GM23248 (cell line): ENCODE measurements at regions not wholly inside any gene's neighbourhood (a gene's known extent, or its start where the extent isn't known, plus 50 kb on each side); places are given as distances from the start of the nearest gene placed in this dataset.
"Not testable (repeated sequence)": the region's sequence is repeated elsewhere in the genome, so short reads cannot be mapped to it uniquely, and the experiment has no call there.

Experiments
- DNase-seq: peaks from one replicate; pipeline ENCODE4 v3.0.0-alpha.2; 2015
- H2AFZ ChIP-seq: fragments of 200-600 bp; sonication (generic); 2 replicates; pipeline ENCODE4 v1.6.1; 2016; ENCODE audit warnings: antibody characterized with exemption
- H3F3A ChIP-seq: fragments of 200-600 bp; sonication (generic); 2 replicates; pipeline ENCODE4 v1.6.1; 2016; ENCODE audit warnings: mild to moderate bottlenecking, antibody characterized with exemption, mixed run types; ENCODE audit not compliant: insufficient read depth
- H3K27ac ChIP-seq: fragments of 200-600 bp; sonication (generic); 2 replicates; pipeline ENCODE4 v1.5.1; 2016; ENCODE audit warnings: mild to moderate bottlenecking
- H3K27me3 ChIP-seq: fragments of 200-600 bp; sonication (generic); replicated peaks from 2 replicates; pipeline ENCODE4 v1.6.1; 2016; ENCODE audit warnings: mild to moderate bottlenecking; ENCODE audit not compliant: insufficient read depth
- H3K36me3 ChIP-seq: fragments of 200-600 bp; sonication (generic); 2 replicates; pipeline ENCODE4 v1.6.1; 2016; ENCODE audit warnings: low read depth, mild to moderate bottlenecking
- H3K4me1 ChIP-seq: fragments of 200-600 bp; sonication (generic); 2 replicates; pipeline ENCODE4 v1.6.1; 2016; ENCODE audit warnings: mild to moderate bottlenecking; ENCODE audit not compliant: insufficient read depth
- H3K4me2 ChIP-seq: fragments of 200-600 bp; sonication (generic); one replicate; pipeline ENCODE4 v1.6.1; 2016; ENCODE audit warnings: mild to moderate bottlenecking; ENCODE audit not compliant: unreplicated experiment
- H3K4me3 ChIP-seq: fragments of 200-600 bp; sonication (generic); 2 replicates; pipeline ENCODE4 v1.5.1; 2016; ENCODE audit warnings: mild to moderate bottlenecking
- H3K79me2 ChIP-seq: fragments of 200-600 bp; sonication (generic); 2 replicates; pipeline ENCODE4 v1.6.1; 2016; ENCODE audit warnings: mild to moderate bottlenecking; ENCODE audit not compliant: insufficient read depth
- H3K9ac ChIP-seq: fragments of 200-600 bp; sonication (generic); 2 replicates; pipeline ENCODE4 v1.6.1; 2016; ENCODE audit warnings: mild to moderate bottlenecking
- H3K9me2 ChIP-seq: fragments of 200-600 bp; sonication (generic); 2 replicates; pipeline ENCODE4 v1.6.1; 2016; ENCODE audit warnings: mixed run types, mild to moderate bottlenecking, moderate library complexity; ENCODE audit not compliant: insufficient read depth
- H3K9me3 ChIP-seq: fragments of 200-600 bp; sonication (generic); one replicate; pipeline ENCODE4 v1.6.1; 2017; ENCODE audit warnings: low read depth
- H4K20me1 ChIP-seq: fragments of 200-600 bp; sonication (generic); 2 replicates; pipeline ENCODE4 v1.6.0; 2016; ENCODE audit not compliant: insufficient read depth
- EZH2 ChIP-seq: fragments of 200-600 bp; sonication (generic); IDR thresholded peaks from 2 replicates; pipeline ENCODE4 v1.6.1; 2018; ENCODE audit warnings: antibody characterized with exemption, mild to moderate bottlenecking; ENCODE audit not compliant: insufficient read depth, poor library complexity, severe bottlenecking
- EZH2phosphoT487 ChIP-seq: fragments of 200-600 bp; sonication (generic); IDR thresholded peaks from 2 replicates; pipeline ENCODE4 v1.6.1; 2018; ENCODE audit warnings: antibody characterized with exemption, moderate library complexity, mild to moderate bottlenecking, low read depth; ENCODE audit not compliant: insufficient read depth
- WGBS, 2 experiments: methylation state at CpG; one replicate each; pipeline ENCODE4 v1.1.6; 2015 to 2017; ENCODE audit warnings: low lambda C conversion rate in 2 of 2, low coverage in 1 of 2; ENCODE audit errors: missing lambda C conversion rate in 2 of 2; 5-methylcytosine and 5-hydroxymethylcytosine counted together
- in situ Hi-C: fragments of 300-500 bp; cut with MboI; formaldehyde crosslinking; loops from 2 replicates; pipeline ENCODE4 v1.15.0; 2020

DNA sequence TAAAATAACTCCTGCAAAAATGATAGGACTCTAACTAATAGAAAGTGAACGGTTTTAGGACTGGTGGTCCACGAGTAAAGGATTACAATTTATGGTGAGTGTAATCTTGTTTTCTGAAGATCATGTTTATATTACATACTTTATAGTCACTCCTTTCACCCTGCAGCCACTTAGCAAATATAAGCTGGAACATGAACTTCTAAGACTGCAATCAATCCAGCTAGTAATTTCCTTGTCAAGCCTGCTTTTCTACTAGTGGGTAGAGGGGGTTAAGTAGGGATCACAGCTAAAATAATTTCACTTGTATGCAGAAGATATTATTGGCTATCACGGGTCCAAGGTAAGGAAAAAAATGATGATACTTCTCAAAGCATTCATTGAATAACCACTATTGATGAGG is 125.5 kb upstream of the NETO1 start:
- Histone ChIP-seq H3K27me3 (no peaks in the 10 kb centered on the region), H2AFZ (no peak overlapping the region), H3K9me2 (no peaks in the 10 kb centered on the region), H3K36me3 (no peaks in the 10 kb centered on the region), H3K9ac (no peak overlapping the region), H3K4me1 (no peaks in the 10 kb centered on the region), H3K9me3 (no peaks in the 10 kb centered on the region), H4K20me1 (no peaks in the 10 kb centered on the region), H3K4me2 (no peak overlapping the region), H3K4me3 (no peak overlapping the region), H3F3A (no peaks in the 10 kb centered on the region), H3K79me2 (no peaks in the 10 kb centered on the region), H3K27ac (no peak overlapping the region)
- TF ChIP-seq EZH2 = no peak
- no peak for TF ChIP-seq EZH2phosphoT487
- in situ Hi-C loops = no loop called here
- 34 to 44% methylated on average over 3 of the region's 3 CpGs for WGBS, 2 experiments
- no peak for DNase-seq

- WGBS, 2 experiments = 14 to 27% methylated on average over 1 of the region's 1 CpG
- no peak for DNase-seq
- in situ Hi-C loops = no loop called here
Measured at GRCh38 chr18:72991379-72991778, 123.6 kb upstream of the NETO1 start.

GRCh38 chr18:72987570-72987969 is 119.8 kb upstream of the NETO1 start:
- H2AFZ ChIP-seq, H3K79me2 ChIP-seq, H3K27me3 ChIP-seq, DNase-seq, H3K36me3 ChIP-seq, H3K9me2 ChIP-seq, H4K20me1 ChIP-seq, H3K4me3 ChIP-seq, H3K27ac ChIP-seq, in situ Hi-C loops, H3K9me3 ChIP-seq, H3K4me1 ChIP-seq, H3K9ac ChIP-seq, H3K4me2 ChIP-seq, H3F3A ChIP-seq: not testable (repeated sequence)
- 23 to 35% methylated on average over 9 of the region's 9 CpGs for WGBS, 2 experiments

More at GRCh38 chr18:72991379-72991778, 123.6 kb upstream of the NETO1 start:
- Histone ChIP-seq H3K4me1 (no peaks in the 10 kb centered on the region), H2AFZ (no peak overlapping the region), H3K27ac (no peak overlapping the region), H3K9ac (no peak overlapping the region), H3K9me2 (no peaks in the 10 kb centered on the region), H3F3A (no peaks in the 10 kb centered on the region), H3K79me2 (no peaks in the 10 kb centered on the region), H3K9me3 (no peaks in the 10 kb centered on the region), H3K27me3 (no peaks in the 10 kb centered on the region), H3K4me2 (no peak overlapping the region), H3K4me3 (no peak overlapping the region), H4K20me1 (no peaks in the 10 kb centered on the region), H3K36me3 (no peaks in the 10 kb centered on the region)
- TF ChIP-seq EZH2phosphoT487 (no peak), EZH2 (no peak)

GRCh38 chr18:72986103-72986502 is 118.3 kb upstream of the NETO1 start:
- Histone ChIP-seq H3K9me3 (peaks cover 3% of the 10 kb centered on the region), H3K36me3 (no peaks in the 10 kb centered on the region), H2AFZ (no peak overlapping the region), H3K4me1 (no peaks in the 10 kb centered on the region), H3K9ac (no peak overlapping the region), H4K20me1 (no peaks in the 10 kb centered on the region), H3F3A (no peaks in the 10 kb centered on the region), H3K27ac (no peak overlapping the region), H3K9me2 (no peaks in the 10 kb centered on the region), H3K79me2 (no peaks in the 10 kb centered on the region), H3K4me2 (no peak overlapping the region), H3K27me3 (no peaks in the 10 kb centered on the region), H3K4me3 (no peak overlapping the region)
- DNase-seq = no peak
- WGBS, 2 experiments = 24 to 28% methylated on average over 1 of the region's 1 CpG
- TF ChIP-seq EZH2phosphoT487 (no peak), EZH2 (no peak)
- in situ Hi-C loops = no loop called here

DNA sequence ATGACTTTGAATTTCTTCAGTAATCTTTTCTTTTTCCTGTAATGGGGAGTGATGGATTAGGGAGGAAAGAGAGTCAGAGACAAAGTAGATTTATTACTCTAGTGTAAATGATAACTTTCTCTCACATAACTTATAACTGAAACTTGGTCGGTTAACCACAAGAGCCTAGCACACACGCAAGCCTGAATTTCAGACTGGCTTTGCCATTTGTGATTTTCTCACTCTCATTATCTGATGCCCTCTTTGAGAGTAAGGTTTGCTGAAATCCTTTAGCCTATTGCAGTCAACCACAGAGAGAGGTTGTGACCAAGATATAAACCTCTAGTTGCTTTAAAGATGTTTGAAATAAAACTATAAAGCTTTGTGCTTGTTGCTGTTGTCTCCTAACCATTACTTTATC is 117.9 kb upstream of the NETO1 start:
- Histone ChIP-seq H3K27me3 (no peaks in the 10 kb centered on the region), H3K9ac (no peak overlapping the region), H3K4me1 (no peaks in the 10 kb centered on the region), H3K4me3 (no peak overlapping the region), H3K36me3 (no peaks in the 10 kb centered on the region), H4K20me1 (no peaks in the 10 kb centered on the region), H3K27ac (no peak overlapping the region), H3K79me2 (no peaks in the 10 kb centered on the region), H2AFZ (no peak overlapping the region), H3K4me2 (no peak overlapping the region), H3K9me3 (peaks cover 3% of the 10 kb centered on the region), H3F3A (no peaks in the 10 kb centered on the region), H3K9me2 (no peaks in the 10 kb centered on the region)
- TF ChIP-seq EZH2 (no peak), EZH2phosphoT487 (no peak)
- in situ Hi-C loops = no loop called here
- 0 to 3% methylated on average over 2 of the region's 2 CpGs for WGBS, 2 experiments
- no peak for DNase-seq
